Stimulated activated CD4-positive, alpha-beta T cell treated with anti-CD3 and anti-CD28 coated beads, Interleukin-2, amount 100 ng/mL, for 24 hours (primary cell): ENCODE measurements at regions not wholly inside any gene's neighbourhood (a gene's known extent, or its start where the extent isn't known, plus 50 kb on each side); places are given as distances from the start of the nearest gene placed in this dataset.
"Not testable (repeated sequence)": the region's sequence is repeated elsewhere in the genome, so short reads cannot be mapped to it uniquely, and the experiment has no call there.

Experiments used
- DNase-seq, 2 donors: peaks; one replicate each; pipeline ENCODE4 v3.0.0-alpha.2; 2020

- DNase-seq: no peak
These were observed 280.9 kb upstream of the CYLC2 start for GRCh38 chr9:102714184-102714583.

GRCh38 chr9:102712910-102713309 lies 282.2 kb upstream of the CYLC2 start:
- not testable (repeated sequence) for DNase-seq

GRCh38 chr9:102700936-102701335 lies 294.2 kb upstream of the CYLC2 start:
- no peak for DNase-seq

- no peak for DNase-seq
These were observed 325.9 kb upstream of the CYLC2 start for GRCh38 chr9:102669220-102669619.

GRCh38 chr9:102652471-102652870 lies 342.7 kb upstream of the CYLC2 start:
- DNase-seq: no peak

- DNase-seq: no peak
These were observed 344.2 kb upstream of the CYLC2 start for GRCh38 chr9:102650896-102651295.

GRCh38 chr9:102642651-102643050 lies 352.5 kb upstream of the CYLC2 start:
- DNase-seq: no peak

- no peak for DNase-seq
These were observed 363.6 kb upstream of the CYLC2 start for GRCh38 chr9:102631559-102631958.

GRCh38 chr9:102609461-102609860 lies 385.7 kb upstream of the CYLC2 start:
- DNase-seq: no peak

- DNase-seq: not testable (repeated sequence)
These were observed 391.6 kb upstream of the CYLC2 start for GRCh38 chr9:102603198-102604195.

GRCh38 chr9:102594241-102594640 lies 400.9 kb upstream of the CYLC2 start:
- no peak for DNase-seq

GRCh38 chr9:102587281-102587680 lies 407.9 kb upstream of the CYLC2 start:
- no peak for DNase-seq

- no peak for DNase-seq
These were observed 425.7 kb upstream of the CYLC2 start for GRCh38 chr9:102569436-102569835.

GRCh38 chr9:102551346-102551745 lies 443.8 kb upstream of the CYLC2 start:
- DNase-seq: no peak

- no peak for DNase-seq
These were observed 444.2 kb upstream of the CYLC2 start for GRCh38 chr9:102550886-102551285.

- DNase-seq: no peak
These were observed 444.9 kb upstream of the CYLC2 start for GRCh38 chr9:102550266-102550665.

- DNase-seq: no peak
These were observed 461.1 kb upstream of the CYLC2 start for GRCh38 chr9:102534031-102534430.

GRCh38 chr9:102521097-102521755 lies 473.9 kb upstream of the CYLC2 start:
- DNase-seq: no peak

- no peak for DNase-seq
These were observed 475.7 kb upstream of the CYLC2 start for GRCh38 chr9:102519423-102519822.

GRCh38 chr9:102518324-102518723 lies 476.8 kb upstream of the CYLC2 start:
- DNase-seq: no peak

GRCh38 chr9:102514541-102514940 lies 480.6 kb upstream of the CYLC2 start:
- DNase-seq: no peak

- DNase-seq: no peak
These were observed 488.0 kb upstream of the CYLC2 start for GRCh38 chr9:102507044-102507687.

- no peak for DNase-seq
These were observed 488.7 kb upstream of the CYLC2 start for GRCh38 chr9:102506406-102506805.

- DNase-seq: no peak
These were observed 495.7 kb upstream of the CYLC2 start for GRCh38 chr9:102499468-102499867.
